H1 (cell line): ENCODE measurements at regions not wholly inside any gene's neighbourhood (a gene's known extent, or its start where the extent isn't known, plus 50 kb on each side); places are given as distances from the start of the nearest gene placed in this dataset.

ENCODE experiments used
- CTCF ChIA-PET: fragments of 300-600 bp; sonication (Branson Sonifier 250); formaldehyde crosslinking; loops from one replicate; lab custom pipeline; 2021; ENCODE audit not compliant: partially characterized antibody; lab: Charles Lee
- POLR2A ChIA-PET: fragments of 300-600 bp; sonication (Branson Sonifier 250); formaldehyde crosslinking; loops from one replicate; lab custom pipeline; 2021; ENCODE audit warnings: inconsistent platforms; ENCODE audit not compliant: partially characterized antibody; lab: Charles Lee
- DNase-seq, 2 experiments: peaks; one replicate each; pipeline versions ENCODE4 v3.0.0 to v3.0.0-alpha.2; 2010 to 2022; ENCODE audit warnings: low spot score in 2 of 2, low read depth in 1 of 2, mixed read lengths in 1 of 2
- FAIRE-seq: peaks from 2 replicates; lab custom pipeline; 2011; peaks lifted over from hg19 to GRCh38; lab: Jason Lieb, UNC
- H2AFZ ChIP-seq: 2 replicates; pipeline ENCODE4 v1.8.1; 2012; ENCODE audit warnings: low read length, inconsistent platforms
- H2AK5ac ChIP-seq: 2 replicates; pipeline ENCODE4 v1.6.1; 2013; ENCODE audit warnings: low read depth, low read length
- H2BK120ac ChIP-seq: replicated peaks from 2 replicates; pipeline ENCODE3; 2013; ENCODE audit warnings: low read depth, low read length, inconsistent platforms
- H2BK12ac ChIP-seq: 2 replicates; pipeline ENCODE4 v1.6.1; 2013; ENCODE audit warnings: low read depth, low read length
- H2BK15ac ChIP-seq: 2 replicates; pipeline ENCODE4 v1.6.1; 2013; ENCODE audit warnings: low read length
- H2BK20ac ChIP-seq: 2 replicates; pipeline ENCODE4 v1.6.1; 2013; ENCODE audit warnings: low read length
- H2BK5ac ChIP-seq: 2 replicates; pipeline ENCODE4 v1.6.1; 2013; ENCODE audit warnings: low read depth, low read length
- H3K14ac ChIP-seq: 2 replicates; pipeline ENCODE4 v1.6.1; 2013; ENCODE audit warnings: inconsistent platforms; ENCODE audit not compliant: insufficient read length
- H3K18ac ChIP-seq: 2 replicates; pipeline ENCODE4 v1.6.1; 2013; ENCODE audit warnings: low read length; ENCODE audit errors: extremely low read depth
- H3K23ac ChIP-seq: 2 replicates; pipeline ENCODE4 v1.6.1; 2013; ENCODE audit warnings: inconsistent platforms; ENCODE audit not compliant: insufficient read length
- H3K23me2 ChIP-seq: 2 replicates; pipeline ENCODE4 v1.6.1; 2013; ENCODE audit warnings: low read depth, low read length
- H3K27ac ChIP-seq: 2 replicates; pipeline ENCODE4 v1.6.1; 2011; ENCODE audit warnings: low read depth, low read length, inconsistent platforms
- H3K27me3 ChIP-seq, 4 experiments: replicated peaks in 1 of 4; 1 replicate in 1 of 4; 2 replicates in 3 of 4; pipeline versions ENCODE4 v1.6.1 to v1.8.1; 2011 to 2013; ENCODE audit warnings: low read length in 3 of 4, mild to moderate bottlenecking in 3 of 4, inconsistent platforms in 2 of 4, mixed read lengths in 2 of 4, moderate library complexity in 1 of 4; ENCODE audit not compliant: control insufficient read depth in 3 of 4, insufficient read depth in 3 of 4; ENCODE audit errors: extremely low read depth in 1 of 4
- H3K36me3 ChIP-seq, 4 experiments: 2 replicates each; pipeline versions ENCODE4 v1.6.1 to v1.8.1; 2011 to 2013; ENCODE audit warnings: mild to moderate bottlenecking in 4 of 4, low read length in 3 of 4, moderate library complexity in 2 of 4, control low read depth in 1 of 4, inconsistent platforms in 1 of 4; ENCODE audit not compliant: insufficient read depth in 4 of 4, control insufficient read depth in 2 of 4
- H3K4ac ChIP-seq: replicated peaks from 2 replicates; pipeline ENCODE3; 2013; ENCODE audit warnings: low read length, low read depth, mixed read lengths, inconsistent platforms; ENCODE audit not compliant: insufficient read length
- H3K4me1 ChIP-seq, 4 experiments: replicated peaks in 1 of 4; 1 replicate in 1 of 4; 2 replicates in 3 of 4; pipeline versions ENCODE4 v1.6.1 to v1.8.1; 2011 to 2013; ENCODE audit warnings: low read length in 3 of 4, inconsistent platforms in 2 of 4, mixed read lengths in 1 of 4; ENCODE audit not compliant: insufficient read depth in 4 of 4, control insufficient read depth in 3 of 4
- H3K4me2 ChIP-seq, 2 experiments: 2 replicates each; pipeline versions ENCODE4 v1.6.1 to v1.8.1; 2011 to 2013; ENCODE audit warnings: low read depth in 2 of 2, low read length in 2 of 2, control low read depth in 1 of 2, inconsistent platforms in 1 of 2, mild to moderate bottlenecking in 1 of 2; ENCODE audit not compliant: insufficient read depth in 1 of 2
- H3K4me3 ChIP-seq, 4 experiments: fragments of 200-600, 300-600 bp in 1 of 4; sonication (generic), shearing (Covaris generic), sonication (Bioruptor Twin) in 1 of 4; 2 replicates each; pipeline versions ENCODE4 v1.5.1 to v1.8.1; 2011 to 2016; ENCODE audit warnings: low read length in 4 of 4, low read depth in 3 of 4, control low read depth in 2 of 4, inconsistent platforms in 2 of 4, mild to moderate bottlenecking in 2 of 4, mixed read lengths in 1 of 4, moderate library complexity in 1 of 4; ENCODE audit not compliant: insufficient read depth in 2 of 4; ENCODE audit errors: extremely low read depth in 1 of 4
- H3K56ac ChIP-seq: replicated peaks from 2 replicates; pipeline ENCODE3; 2013; ENCODE audit warnings: low read depth, mild to moderate bottlenecking, mixed read lengths, low read length, inconsistent platforms; ENCODE audit not compliant: insufficient read length
- H3K79me1 ChIP-seq: 2 replicates; pipeline ENCODE4 v1.6.1; 2013; ENCODE audit warnings: low read depth, low read length, control low read depth
- H3K79me2 ChIP-seq, 2 experiments: 2 replicates each; pipeline versions ENCODE4 v1.6.1 to v1.8.1; 2012 to 2013; ENCODE audit warnings: low read length in 2 of 2, mild to moderate bottlenecking in 2 of 2, inconsistent platforms in 1 of 2; ENCODE audit not compliant: insufficient read depth in 2 of 2, control insufficient read depth in 1 of 2
- H3K9ac ChIP-seq, 4 experiments: replicated peaks in 1 of 4; 1 replicate in 1 of 4; 2 replicates in 3 of 4; pipeline versions ENCODE4 v1.6.1 to v1.8.1; 2011 to 2013; ENCODE audit warnings: low read depth in 3 of 4, low read length in 3 of 4, control low read depth in 2 of 4, mild to moderate bottlenecking in 2 of 4, moderate library complexity in 2 of 4, inconsistent platforms in 1 of 4; ENCODE audit errors: extremely low read depth in 1 of 4
- H3K9me3 ChIP-seq, 2 experiments: 2 replicates each; pipeline versions ENCODE4 v1.6.1 to v1.8.1; 2012 to 2013; ENCODE audit warnings: mild to moderate bottlenecking in 2 of 2, moderate library complexity in 2 of 2, control low read depth in 1 of 2, inconsistent platforms in 1 of 2, low read depth in 1 of 2, low read length in 1 of 2, mixed read lengths in 1 of 2; ENCODE audit not compliant: insufficient read depth in 2 of 2
- H4K20me1 ChIP-seq, 2 experiments: replicated peaks in 1 of 2; 2 replicates each; pipeline versions ENCODE3 to v1.8.1; 2011 to 2013; ENCODE audit warnings: inconsistent platforms in 2 of 2, low read length in 2 of 2, mild to moderate bottlenecking in 1 of 2; ENCODE audit not compliant: insufficient read depth in 2 of 2, control insufficient read depth in 1 of 2
- H4K5ac ChIP-seq: 2 replicates; pipeline ENCODE4 v1.6.1; 2013; ENCODE audit warnings: low read length, low read depth, mixed read lengths, inconsistent platforms; ENCODE audit not compliant: insufficient read length
- H4K8ac ChIP-seq: 2 replicates; pipeline ENCODE4 v1.8.0; 2013; ENCODE audit warnings: mild to moderate bottlenecking, moderate library complexity, low read length, inconsistent platforms; ENCODE audit not compliant: insufficient read depth; ENCODE audit errors: extremely low read depth
- H4K91ac ChIP-seq: replicated peaks from 2 replicates; pipeline ENCODE3; 2013; ENCODE audit warnings: low read length, mixed read lengths, inconsistent platforms; ENCODE audit not compliant: insufficient read length
- BRCA1 ChIP-seq: IDR thresholded peaks from 2 replicates; pipeline ENCODE4 v1.6.1; 2012; ENCODE audit warnings: low read depth, low read length, improper control_type of control experiment
- CBX5 ChIP-seq: fragments of 300-800, 300-1000 bp; sonication (generic); IDR thresholded peaks from 2 replicates; pipeline ENCODE4 v1.7.1; 2016; ENCODE audit warnings: antibody characterized with exemption, low read length, low read depth
- CHD2 ChIP-seq: IDR thresholded peaks from 2 replicates; pipeline ENCODE4 v1.6.1; 2012; ENCODE audit warnings: low read length, improper control_type of control experiment
- EZH2 ChIP-seq: fragments of 200-600 bp; sonication (generic); IDR thresholded peaks from 2 replicates; pipeline ENCODE4 v1.7.1; 2012; ENCODE audit warnings: low read depth, mild to moderate bottlenecking, moderate library complexity, low read length, inconsistent platforms; ENCODE audit not compliant: severe bottlenecking
- HDAC2 ChIP-seq, 2 experiments: fragments of 300-600 bp in 1 of 2; sonication (generic) in 1 of 2; IDR thresholded peaks; 2 replicates each; pipeline ENCODE4 v1.6.1; 2011 to 2012; ENCODE audit warnings: low read depth in 2 of 2, low read length in 2 of 2, mild to moderate bottlenecking in 2 of 2, moderate library complexity in 2 of 2, borderline replicate concordance in 1 of 2, inconsistent platforms in 1 of 2
- JUN ChIP-seq: IDR thresholded peaks from 2 replicates; pipeline ENCODE4 v1.6.1; 2011; ENCODE audit warnings: low read depth, mild to moderate bottlenecking, improper control_type of control experiment, low read length
- NANOG ChIP-seq: IDR thresholded peaks from 2 replicates; pipeline ENCODE4 v1.6.1; 2011; ENCODE audit warnings: low read length, low read depth, mild to moderate bottlenecking, inconsistent platforms; ENCODE audit not compliant: insufficient read depth, poor library complexity, severe bottlenecking
- POU5F1 ChIP-seq: IDR thresholded peaks from 2 replicates; pipeline ENCODE4 v1.6.1; 2011; ENCODE audit warnings: low read depth, mild to moderate bottlenecking, low read length, moderate library complexity
- RFX5 ChIP-seq: IDR thresholded peaks from 2 replicates; pipeline ENCODE4 v1.6.1; 2011; ENCODE audit warnings: low read depth, low read length, improper control_type of control experiment, borderline replicate concordance
- SRF ChIP-seq: IDR thresholded peaks from 2 replicates; pipeline ENCODE4 v1.6.1; 2011; ENCODE audit warnings: mild to moderate bottlenecking, low read depth, low read length, moderate library complexity
- TEAD4 ChIP-seq: IDR thresholded peaks from 2 replicates; pipeline ENCODE4 v1.6.1; 2012; ENCODE audit warnings: low read depth, low read length, inconsistent platforms, mixed read lengths
- WGBS, 2 experiments: shearing (Covaris generic) in 1 of 2; methylation state at CpG; one replicate each; pipeline versions ENCODE4 v1.1.6 to v1.1.7; 2013 to 2015; ENCODE audit warnings: low lambda C conversion rate in 2 of 2, mixed read lengths in 2 of 2, inconsistent platforms in 1 of 2, low coverage in 1 of 2, missing lambda C conversion rate in 1 of 2; ENCODE audit not compliant: insufficient replicate concordance in 2 of 2, insufficient coverage in 1 of 2, insufficient read length in 1 of 2; ENCODE audit errors: extremely low coverage in 1 of 2, missing lambda C conversion rate in 1 of 2; 5-methylcytosine and 5-hydroxymethylcytosine counted together
- TF ChIP-seq, protein P1 (sequence below): IDR thresholded peaks from 2 replicates; pipeline ENCODE4 v1.6.1; 2011; ENCODE audit warnings: low read length, improper control_type of control experiment
- TF ChIP-seq, protein P2 (sequence below): IDR thresholded peaks from 2 replicates; pipeline ENCODE4 v1.6.1; 2012; ENCODE audit warnings: inconsistent platforms

DNA sequence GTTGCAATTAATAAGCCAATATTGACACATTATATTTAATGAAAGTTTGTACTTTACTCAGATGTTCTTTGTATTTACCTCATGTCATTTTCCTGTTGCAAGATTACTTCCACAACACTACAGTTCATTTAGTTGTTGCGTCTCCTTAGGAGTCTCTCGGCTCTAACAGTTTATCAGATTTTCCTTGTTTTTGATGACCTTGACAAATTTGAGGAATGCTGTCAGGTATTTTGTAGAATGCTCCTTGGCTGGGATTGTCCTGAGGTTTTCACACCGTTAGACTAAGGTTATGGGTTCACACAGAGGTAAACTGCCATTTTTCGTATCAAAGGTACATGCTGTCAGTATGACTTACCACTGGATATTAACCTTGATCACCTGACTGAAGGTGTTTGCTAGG is 416.6 kb upstream of the TNP1 start:
- H2BK12ac ChIP-seq: no peak overlapping the region
- H3K4me1 ChIP-seq: no peaks in the 10 kb centered on the region
- H3K4me2 ChIP-seq: no peak overlapping the region
- H3K4me3 ChIP-seq: no peak overlapping the region
- peaks cover 46 to 76% (median 62%) of the 10 kb centered on the region in 4 experiments for H3K27me3 ChIP-seq
- TF ChIP-seq JUN: no peak
- no peak for TF ChIP-seq HDAC2 (IDR thresholded peaks at IDR 0.05; ENCODE audit: borderline replicate concordance in 1 of 2, low read depth in 2 of 2, low read length in 2 of 2)
- no peak for TF ChIP-seq POU5F1
- TF ChIP-seq, protein P1, sequence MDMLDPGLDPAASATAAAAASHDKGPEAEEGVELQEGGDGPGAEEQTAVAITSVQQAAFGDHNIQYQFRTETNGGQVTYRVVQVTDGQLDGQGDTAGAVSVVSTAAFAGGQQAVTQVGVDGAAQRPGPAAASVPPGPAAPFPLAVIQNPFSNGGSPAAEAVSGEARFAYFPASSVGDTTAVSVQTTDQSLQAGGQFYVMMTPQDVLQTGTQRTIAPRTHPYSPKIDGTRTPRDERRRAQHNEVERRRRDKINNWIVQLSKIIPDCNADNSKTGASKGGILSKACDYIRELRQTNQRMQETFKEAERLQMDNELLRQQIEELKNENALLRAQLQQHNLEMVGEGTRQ: no peak
- TF ChIP-seq, protein P2, sequence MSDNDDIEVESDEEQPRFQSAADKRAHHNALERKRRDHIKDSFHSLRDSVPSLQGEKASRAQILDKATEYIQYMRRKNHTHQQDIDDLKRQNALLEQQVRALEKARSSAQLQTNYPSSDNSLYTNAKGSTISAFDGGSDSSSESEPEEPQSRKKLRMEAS: no peak
- no peak for TF ChIP-seq TEAD4
- no peak for TF ChIP-seq SRF
- TF ChIP-seq RFX5: no peak
- TF ChIP-seq CBX5: no peak
- TF ChIP-seq BRCA1: no peak
- TF ChIP-seq NANOG: no peak
- TF ChIP-seq CHD2: no peak
- no peak for TF ChIP-seq EZH2
- H4K5ac ChIP-seq: no peak overlapping the region
- H3K79me2 ChIP-seq: no peaks in the 10 kb centered on the region
- H4K20me1 ChIP-seq: peaks cover 7 to 16% of the 10 kb centered on the region in 2 experiments
- H3K23me2 ChIP-seq: no peaks in the 10 kb centered on the region
- no peak for FAIRE-seq
- H3K79me1 ChIP-seq: no peaks in the 10 kb centered on the region
- no peak overlapping the region for H2BK20ac ChIP-seq
- DNase-seq: no peak
- H2BK5ac ChIP-seq: no peak overlapping the region
- no peak overlapping the region for H3K56ac ChIP-seq
- 88% methylated on average over 4 of the region's 4 CpGs; no CpG with 5 or more reads in 1 of the 2 experiments for WGBS, 2 experiments
- H3K14ac ChIP-seq: no peak overlapping the region
- H3K9ac ChIP-seq: no peak overlapping the region
- no peak overlapping the region for H3K23ac ChIP-seq
- H3K9me3 ChIP-seq: no peaks in the 10 kb centered on the region
- no peak overlapping the region for H3K27ac ChIP-seq
- H4K91ac ChIP-seq: no peak overlapping the region
- no peak overlapping the region for H2BK120ac ChIP-seq
- H3K18ac ChIP-seq: no peak overlapping the region
- H4K8ac ChIP-seq: no peak overlapping the region
- ChIA-PET CTCF (interaction anchor here (1.0 to 1.1 kb wide), 2 partner anchors 28 to 234 kb away, joined by 3 read pairs; no protein-coding TSS in a partner anchor), POLR2A (no interaction called here)
- no peak overlapping the region for H3K4ac ChIP-seq
- no peaks in the 10 kb centered on the region for H3K36me3 ChIP-seq
- no peak overlapping the region for H2BK15ac ChIP-seq
- no peak overlapping the region for H2AFZ ChIP-seq
- H2AK5ac ChIP-seq: no peak overlapping the region
